Esophagus muscularis mucosa (tissue), 4 donors: ENCODE measurements at regions not wholly inside any gene's neighbourhood (a gene's known extent, or its start where the extent isn't known, plus 50 kb on each side); places are given as distances from the start of the nearest gene placed in this dataset.
"Not testable (repeated sequence)": the region's sequence is repeated elsewhere in the genome, so short reads cannot be mapped to it uniquely, and the experiment has no call there.

ENCODE experiments used
- EP300 ChIP-seq: sonication (generic); formaldehyde crosslinking; IDR thresholded peaks from one replicate; pipeline ENCODE4 v1.6.1; 2017; ENCODE audit warnings: antibody characterized with exemption
- POLR2A ChIP-seq: fragments of 450-650 bp; IDR thresholded peaks from one replicate; pipeline ENCODE4 v1.6.1; 2017; ENCODE audit warnings: antibody characterized with exemption, moderate library complexity, mild to moderate bottlenecking, low read depth
- TF ChIP-seq, protein P1 (sequence below), 3 experiments: fragments of 200-600 bp in 2 of 3; fragments of 450-650 bp in 1 of 3; sonication (generic) in 2 of 3; IDR thresholded peaks; one replicate each; pipeline ENCODE4 v1.5.1; 2017 to 2019; ENCODE audit warnings: antibody characterized with exemption in 3 of 3, mild to moderate bottlenecking in 2 of 3, moderate library complexity in 1 of 3

DNA sequence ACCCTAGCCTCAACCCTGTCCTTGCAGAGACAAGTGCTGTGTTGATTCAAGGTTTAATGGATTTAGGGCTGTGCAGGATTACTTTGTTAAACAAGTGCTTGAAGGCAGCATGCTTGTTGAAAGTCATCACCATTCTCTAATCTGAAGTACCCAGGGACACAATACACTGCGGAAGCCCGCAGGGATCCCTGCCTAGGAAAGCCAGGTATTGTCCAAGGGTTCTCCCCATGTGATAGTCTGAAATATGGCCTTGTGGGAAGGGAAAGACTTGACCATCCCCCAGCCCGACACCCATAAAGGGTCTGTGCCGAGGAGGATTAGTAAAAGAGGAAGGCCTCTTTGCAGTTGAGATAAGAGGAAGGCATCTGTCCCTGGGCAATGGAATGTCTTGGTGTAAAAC is 118.9 kb downstream of the ZNF486 start:
- TF ChIP-seq, protein P1, sequence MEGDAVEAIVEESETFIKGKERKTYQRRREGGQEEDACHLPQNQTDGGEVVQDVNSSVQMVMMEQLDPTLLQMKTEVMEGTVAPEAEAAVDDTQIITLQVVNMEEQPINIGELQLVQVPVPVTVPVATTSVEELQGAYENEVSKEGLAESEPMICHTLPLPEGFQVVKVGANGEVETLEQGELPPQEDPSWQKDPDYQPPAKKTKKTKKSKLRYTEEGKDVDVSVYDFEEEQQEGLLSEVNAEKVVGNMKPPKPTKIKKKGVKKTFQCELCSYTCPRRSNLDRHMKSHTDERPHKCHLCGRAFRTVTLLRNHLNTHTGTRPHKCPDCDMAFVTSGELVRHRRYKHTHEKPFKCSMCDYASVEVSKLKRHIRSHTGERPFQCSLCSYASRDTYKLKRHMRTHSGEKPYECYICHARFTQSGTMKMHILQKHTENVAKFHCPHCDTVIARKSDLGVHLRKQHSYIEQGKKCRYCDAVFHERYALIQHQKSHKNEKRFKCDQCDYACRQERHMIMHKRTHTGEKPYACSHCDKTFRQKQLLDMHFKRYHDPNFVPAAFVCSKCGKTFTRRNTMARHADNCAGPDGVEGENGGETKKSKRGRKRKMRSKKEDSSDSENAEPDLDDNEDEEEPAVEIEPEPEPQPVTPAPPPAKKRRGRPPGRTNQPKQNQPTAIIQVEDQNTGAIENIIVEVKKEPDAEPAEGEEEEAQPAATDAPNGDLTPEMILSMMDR (IDR thresholded peaks at IDR 0.05), result not testable (repeated sequence)
- TF ChIP-seq POLR2A, EP300: not testable (repeated sequence)
